ENCODE measurements at regions not wholly inside any gene's neighbourhood (a gene's known extent, or its start where the extent isn't known, plus 50 kb on each side); places are given as distances from the start of the nearest gene placed in this dataset.

- TF ChIP-seq CTCF (IDR thresholded peaks at IDR 0.05; ENCODE audit: low read depth, low read length) (no peak), EZH2phosphoT487 (IDR thresholded peaks at IDR 0.05; ENCODE audit: low read depth) (no peak)
Observed at GRCh38 chr15:61612111-61612510, 383.0 kb upstream of the RORA start.

Measured in OCI-LY3 (cell line).